ENCODE measurements at regions not wholly inside any gene's neighbourhood (a gene's known extent, or its start where the extent isn't known, plus 50 kb on each side); places are given as distances from the start of the nearest gene placed in this dataset.
"Not testable (repeated sequence)": the region's sequence is repeated elsewhere in the genome, so short reads cannot be mapped to it uniquely, and the experiment has no call there.

DNA sequence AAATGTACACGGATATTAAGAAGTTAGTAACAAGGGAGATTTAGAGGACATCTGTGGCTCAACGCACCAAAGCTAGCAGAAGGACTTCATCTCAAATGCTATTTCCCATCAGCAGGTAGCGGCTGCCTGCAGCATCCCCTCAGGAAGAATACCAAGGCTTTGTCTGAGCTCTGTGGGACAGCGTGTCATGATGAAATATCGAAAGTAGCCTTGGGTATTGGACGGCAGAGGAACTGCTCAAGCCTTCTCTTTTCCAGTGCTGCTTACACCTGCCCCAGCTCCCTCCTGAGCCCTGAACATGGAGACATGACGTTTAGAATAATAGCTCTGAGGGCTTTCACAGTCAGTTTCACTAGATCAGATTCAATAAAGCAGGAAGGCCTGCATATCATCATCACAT, 241.6 kb downstream of the SUCLG1 start:
- no peak for DNase-seq (ENCODE audit: low spot score)

DNA sequence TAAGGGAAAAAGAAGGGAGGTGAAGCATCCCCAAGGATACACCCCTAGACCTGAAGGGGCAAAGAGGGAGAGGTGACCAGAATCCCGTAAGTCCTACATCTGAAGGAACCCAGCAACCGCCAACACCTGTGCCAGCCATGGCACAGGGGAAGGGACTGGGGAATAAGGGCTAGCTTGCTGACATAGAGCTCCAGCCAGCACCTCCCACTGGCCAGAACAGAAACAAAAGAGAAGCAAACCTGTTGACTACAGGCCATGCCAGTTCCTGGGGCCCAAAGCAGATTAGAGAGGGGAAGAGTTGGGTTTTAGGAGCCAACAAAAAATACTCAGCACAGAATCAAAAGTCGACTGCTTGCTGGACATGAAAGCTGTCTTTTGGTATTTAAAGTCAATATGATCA, 244.6 kb downstream of the SUCLG1 start:
- no peak for DNase-seq (ENCODE audit: low spot score)

DNA sequence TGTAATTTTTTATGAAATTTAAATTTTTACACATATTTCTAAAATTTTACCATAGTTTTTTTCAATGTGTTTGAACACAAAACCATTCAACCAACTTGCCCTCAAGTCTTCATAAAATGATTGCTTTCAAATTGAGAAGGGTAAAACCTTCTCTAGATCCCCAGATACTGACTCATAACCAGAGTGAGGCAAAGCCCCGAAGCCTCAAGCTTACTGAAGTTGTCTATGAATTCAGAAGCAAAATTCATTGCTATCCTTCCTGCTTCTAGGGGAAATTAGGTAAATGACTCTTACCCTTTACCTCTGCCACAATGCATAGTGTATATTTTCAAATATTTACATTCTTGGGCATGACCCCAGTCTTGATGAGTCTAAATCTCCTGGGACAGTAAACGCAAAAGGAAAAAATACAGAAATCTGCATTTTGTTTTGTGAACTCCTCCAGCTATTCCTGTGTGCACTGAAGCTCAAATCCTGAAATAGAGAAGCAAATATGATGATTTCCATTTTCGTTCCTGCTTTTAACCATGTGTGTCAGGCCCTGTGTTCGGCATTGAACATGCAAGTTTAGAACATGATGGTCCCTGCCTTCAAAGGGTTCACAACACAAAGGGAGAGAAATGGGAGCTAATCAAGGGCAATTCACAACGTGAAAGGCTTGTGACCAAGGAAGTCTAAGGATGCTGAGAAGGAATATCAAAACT, 246.3 kb downstream of the SUCLG1 start:
- DNase-seq (ENCODE audit: low spot score): no peak

DNA sequence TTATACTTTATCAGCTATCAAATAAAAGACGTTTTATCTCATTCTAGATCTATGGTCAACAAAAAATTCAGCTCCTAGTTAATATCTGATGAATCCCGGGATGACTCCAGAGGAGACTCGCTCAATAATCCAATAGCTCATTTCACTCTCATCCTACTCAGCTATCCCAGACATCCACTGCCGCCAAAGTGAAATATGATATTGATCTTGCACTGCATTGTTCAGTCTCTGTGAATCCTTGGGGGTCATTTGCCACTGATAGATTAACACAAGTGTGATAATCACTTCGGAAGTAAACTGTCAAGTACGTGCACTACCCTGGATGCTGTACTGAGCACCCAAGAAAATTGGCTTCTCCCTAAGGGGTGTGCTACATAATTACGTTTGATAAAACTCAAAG, 249.1 kb downstream of the SUCLG1 start:
- DNase-seq (ENCODE audit: low spot score): no peak

DNA sequence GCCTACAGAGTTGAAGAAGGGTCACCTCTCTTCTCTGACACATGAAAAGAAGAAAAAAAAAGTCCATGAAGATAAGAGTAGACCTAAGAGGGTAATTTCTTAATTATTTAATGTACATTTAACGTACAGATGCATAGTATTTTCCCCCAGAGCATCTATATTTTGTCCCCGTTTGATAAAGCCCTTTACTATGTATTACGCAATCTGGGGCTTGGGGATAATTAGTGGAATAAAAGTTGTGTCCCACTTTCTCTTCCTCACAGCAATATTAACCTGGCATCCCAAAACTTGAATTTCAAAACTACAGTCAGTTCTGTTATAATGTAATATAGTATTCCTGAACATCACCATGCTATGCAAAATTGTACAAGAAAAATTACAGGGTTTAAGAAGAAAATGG, 254.1 kb downstream of the SUCLG1 start:
- no peak for DNase-seq (ENCODE audit: low spot score)

DNA sequence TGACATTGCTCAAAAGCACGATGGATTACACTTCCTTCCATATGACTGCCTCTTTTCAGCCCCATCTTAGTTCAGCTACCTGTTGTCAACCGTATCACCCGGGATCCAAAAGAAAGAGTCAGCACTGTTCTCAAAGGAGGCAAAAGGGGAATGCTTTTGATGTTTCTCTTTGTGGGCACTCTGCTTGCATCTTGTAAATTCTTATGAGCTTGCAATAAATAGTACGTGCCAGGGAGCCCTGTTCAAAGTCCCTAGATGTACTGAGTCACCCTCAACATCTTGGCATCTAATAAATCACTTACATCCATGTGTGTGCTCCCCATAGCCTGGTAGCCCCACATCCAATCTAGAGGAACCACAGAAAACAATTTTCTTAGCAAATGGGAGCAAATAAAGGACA, 256.9 kb downstream of the SUCLG1 start:
- DNase-seq (ENCODE audit: low spot score): no peak

DNA sequence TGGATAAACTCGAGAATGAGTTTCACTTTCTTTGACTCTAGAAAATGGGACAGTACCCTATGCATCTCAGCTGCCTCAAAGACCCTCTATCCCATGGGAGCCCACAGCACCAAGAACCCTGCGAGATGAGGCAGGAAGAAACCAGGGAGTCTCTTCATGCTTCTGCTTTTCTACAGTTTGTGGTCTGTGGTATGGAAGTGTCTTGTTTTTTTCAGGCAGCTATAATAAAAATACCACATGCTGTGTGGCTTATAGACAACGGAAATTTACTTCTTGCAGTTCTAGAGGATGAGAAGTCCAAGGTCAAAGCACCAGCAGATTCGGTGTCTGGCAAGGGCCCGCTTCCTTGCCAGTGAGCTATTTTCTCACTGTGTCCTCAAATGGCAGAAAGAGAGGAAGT, 257.9 kb downstream of the SUCLG1 start:
- DNase-seq (ENCODE audit: low spot score): no peak

DNA sequence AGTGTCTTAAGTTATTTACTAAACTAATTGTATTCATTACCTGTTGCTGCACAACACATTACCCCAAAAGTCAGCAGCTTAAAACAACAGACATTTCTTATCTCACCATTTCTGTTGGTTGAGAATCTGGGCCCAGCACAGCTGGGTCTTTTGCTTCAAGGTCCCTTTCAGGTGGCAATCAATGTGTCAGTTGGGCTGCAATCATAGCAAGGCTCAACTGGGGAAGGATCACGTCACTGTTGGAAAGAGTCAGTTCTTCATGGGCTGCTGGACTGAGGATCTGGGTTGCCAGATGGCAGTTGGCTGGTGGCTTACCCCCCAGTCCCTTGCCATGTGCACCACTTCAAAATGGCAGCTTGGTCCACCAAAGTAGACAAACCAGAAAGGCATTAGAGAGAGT, 261.2 kb downstream of the SUCLG1 start:
- DNase-seq (ENCODE audit: low spot score): no peak

DNA sequence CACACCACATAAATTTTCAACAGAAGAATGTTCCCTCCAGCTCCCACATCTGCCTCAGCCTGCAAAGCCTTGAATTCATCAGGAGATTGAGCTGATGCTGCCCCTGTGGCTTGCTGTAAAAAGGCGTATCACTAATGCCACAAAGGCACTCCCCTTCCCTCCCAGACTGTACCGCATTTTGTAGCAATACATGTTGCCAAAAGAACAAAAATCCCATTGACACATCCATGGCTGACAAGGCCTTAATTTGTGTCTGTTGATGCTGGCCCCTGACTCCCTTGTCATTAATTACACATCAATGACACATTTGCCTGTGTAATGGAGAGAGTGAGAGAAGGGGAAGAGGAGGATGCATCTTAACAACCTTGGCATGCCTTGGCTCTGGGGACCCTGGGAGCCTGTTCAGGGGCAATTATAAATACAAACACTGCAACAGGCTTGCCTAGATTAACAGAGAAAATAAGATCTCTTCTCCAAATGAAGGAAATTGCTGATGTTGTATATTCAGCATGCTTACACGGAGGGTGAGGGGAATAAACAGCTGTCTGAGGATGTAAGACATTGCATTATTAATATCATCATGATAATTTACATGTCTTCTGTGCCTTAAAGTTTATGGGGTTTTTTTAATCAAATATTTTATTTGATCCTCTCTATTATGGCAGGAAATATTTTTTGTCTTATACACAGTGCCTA, 264.0 kb downstream of the SUCLG1 start:
- no peak for DNase-seq (ENCODE audit: low spot score)

DNA sequence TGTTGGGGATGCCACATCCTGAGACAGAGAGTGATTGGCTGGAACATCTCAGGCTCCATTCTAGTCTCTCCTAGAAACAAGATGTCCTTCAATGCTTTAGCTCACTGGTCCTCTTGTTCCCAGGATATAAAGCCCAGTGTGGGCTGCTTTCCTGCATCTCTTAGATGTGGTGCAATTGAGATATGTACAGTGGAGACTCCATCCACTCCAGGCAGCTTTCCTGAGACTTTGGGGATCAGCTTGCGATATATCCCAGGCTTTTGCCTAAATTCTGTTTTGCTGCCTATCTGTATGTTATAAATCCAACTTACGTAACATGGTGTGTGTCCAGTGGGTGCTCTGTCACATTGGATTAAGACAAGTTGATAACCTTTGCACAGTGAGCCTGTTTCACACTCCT, 264.9 kb downstream of the SUCLG1 start:
- no peak for DNase-seq (ENCODE audit: low spot score)

DNA sequence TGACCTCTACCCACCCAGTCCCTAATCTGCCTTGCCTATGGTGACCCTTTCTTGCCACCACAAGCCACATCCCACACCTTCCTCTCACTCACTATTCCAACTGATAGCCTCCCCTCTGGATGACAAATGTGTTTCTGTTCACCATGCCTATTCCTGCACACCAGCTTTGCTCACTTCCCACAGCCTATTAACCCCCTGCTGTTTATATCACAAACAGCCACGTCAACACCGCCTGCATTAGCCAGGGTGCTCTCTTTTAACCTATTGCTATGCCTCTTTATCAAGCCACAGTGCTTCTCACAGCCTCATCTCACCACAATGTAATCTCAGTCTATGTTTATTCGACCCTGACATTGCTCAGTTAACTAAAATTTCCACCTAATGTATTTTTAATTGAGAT, 271.8 kb downstream of the SUCLG1 start:
- no peak for DNase-seq (ENCODE audit: low spot score)

DNA sequence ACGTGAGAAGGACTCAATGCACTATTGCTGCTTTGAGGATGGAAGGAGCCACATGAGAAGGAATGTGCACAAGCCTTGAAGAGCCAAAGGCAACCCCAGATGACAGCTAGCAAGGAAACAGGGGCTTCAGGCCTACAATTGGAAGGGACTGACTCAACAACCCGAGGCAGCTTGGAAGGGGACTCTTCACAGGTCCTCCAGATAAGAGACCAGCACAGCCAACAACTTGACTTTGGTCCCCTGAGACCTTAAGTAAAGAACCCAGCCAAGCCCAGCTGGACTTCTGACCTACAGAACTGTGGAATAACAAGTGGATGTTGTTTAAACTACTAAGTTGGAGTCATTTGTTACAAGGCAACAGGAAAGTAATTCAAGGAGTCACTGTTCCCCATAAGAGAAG, 277.2 kb downstream of the SUCLG1 start:
- no peak for DNase-seq (ENCODE audit: low spot score)

DNA sequence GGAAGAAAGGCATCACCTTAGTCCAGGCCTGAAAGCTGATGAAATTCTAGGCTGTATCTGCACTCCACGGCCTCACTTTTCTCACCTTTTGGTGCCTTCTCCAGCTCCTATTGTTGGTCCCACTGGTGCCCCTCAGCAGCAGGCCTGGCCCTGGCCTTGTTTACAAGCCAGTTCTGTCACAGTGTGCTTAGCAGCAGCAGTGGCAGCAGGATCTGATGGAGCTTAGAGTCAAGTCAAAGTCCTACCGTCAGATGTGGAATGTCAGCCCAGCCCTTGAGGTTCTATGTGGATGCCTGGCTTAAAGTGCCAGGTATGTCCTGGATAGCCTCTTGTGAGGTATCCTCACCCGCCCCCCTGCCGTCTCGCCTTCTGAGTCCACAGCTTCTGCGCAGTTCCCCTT, 281.3 kb downstream of the SUCLG1 start:
- no peak for DNase-seq (ENCODE audit: low spot score)

DNA sequence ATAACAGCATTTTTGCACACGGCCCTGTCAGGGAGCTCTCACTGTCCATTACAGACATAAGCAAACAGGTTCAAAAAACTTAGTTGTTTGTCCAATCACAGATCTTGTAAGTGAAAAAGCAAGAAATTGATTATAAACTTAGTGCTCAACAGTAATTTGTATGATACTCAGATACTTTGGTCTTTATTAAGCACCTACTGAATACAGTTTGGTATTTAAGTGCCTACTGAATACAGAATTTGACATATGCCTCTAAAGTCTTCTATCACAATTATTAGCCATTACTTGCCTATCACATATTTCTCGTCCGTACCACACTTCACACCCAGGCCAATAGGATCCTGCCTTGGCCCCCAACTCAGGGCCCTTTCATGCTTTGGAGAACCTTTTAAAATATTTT, 283.1 kb downstream of the SUCLG1 start:
- no peak for DNase-seq (ENCODE audit: low spot score)

DNA sequence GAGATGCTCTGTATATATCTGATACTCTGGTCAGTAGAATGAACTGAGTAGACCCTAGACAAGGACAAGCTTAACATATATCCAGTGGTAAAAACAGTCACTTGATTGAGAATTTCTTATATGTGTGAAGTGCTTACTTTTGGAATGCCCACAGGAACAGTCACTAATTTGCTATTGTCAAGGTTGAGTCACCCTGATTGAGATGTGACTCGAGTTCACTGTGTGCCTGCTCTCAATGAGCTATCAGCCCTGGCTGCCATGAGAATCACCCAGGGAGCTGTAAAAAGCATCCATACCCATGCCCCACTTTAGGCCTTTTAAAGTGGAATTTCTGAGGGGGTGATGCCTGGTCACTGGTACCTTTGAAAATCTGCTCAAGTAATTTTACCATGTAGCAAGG, 283.7 kb downstream of the SUCLG1 start:
- no peak for DNase-seq (ENCODE audit: low spot score)

DNA sequence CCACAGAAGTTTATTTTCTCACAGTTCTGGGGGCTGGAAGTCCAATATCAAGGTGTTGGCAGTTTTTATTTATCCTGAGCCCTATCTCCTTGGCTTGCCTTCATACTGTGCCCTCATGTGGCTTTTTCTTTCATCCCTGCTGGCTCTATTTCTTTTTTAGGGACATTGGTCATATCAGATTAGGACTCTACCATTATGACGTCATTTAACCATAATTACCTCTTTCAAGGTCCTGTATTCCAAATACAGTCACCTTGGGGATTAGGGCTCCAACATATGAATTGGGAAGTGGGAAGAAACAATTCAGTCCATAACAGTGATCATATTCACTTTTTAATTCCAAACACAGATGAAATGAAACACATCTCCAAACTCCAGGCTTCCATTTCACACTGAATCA, 286.0 kb downstream of the SUCLG1 start:
- no peak for DNase-seq (ENCODE audit: low spot score)

DNA sequence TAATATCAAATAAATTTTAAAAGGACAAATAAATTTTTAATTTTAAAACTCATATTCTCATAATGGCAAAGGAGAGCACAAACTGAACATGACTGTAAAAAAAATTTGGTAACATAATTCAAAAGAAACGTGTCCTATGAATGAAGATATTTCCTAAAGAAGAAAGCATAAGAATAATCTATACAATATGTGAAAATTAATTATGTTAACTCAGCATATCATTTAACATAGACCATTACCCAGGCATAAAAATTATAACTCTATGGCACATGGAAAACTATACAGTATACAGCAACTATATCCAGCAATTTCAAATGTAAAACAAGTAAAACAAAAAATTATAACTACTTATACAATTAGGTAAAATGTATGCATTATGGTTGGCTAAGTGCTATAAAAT, 288.1 kb downstream of the SUCLG1 start:
- DNase-seq (ENCODE audit: low spot score): no peak

DNA sequence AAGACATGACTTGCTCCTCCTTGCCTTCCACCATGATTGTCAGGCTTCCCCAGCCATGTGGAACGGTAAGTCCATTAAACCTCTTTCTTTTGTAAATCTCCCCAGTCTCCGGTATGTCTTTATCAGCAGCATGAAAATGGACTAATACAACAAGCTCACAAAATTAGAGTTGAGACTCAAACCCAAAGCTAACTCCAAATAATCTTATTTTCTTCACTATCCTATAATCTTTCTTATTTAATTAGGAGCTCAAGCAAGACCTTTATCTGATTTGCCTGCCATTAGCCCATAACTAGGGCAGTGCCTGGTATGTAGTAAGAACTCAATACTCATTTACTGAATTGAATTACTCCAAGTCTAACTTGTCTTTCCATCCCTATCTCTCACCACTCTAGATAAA, 289.2 kb downstream of the SUCLG1 start:
- no peak for DNase-seq (ENCODE audit: low spot score)

DNA sequence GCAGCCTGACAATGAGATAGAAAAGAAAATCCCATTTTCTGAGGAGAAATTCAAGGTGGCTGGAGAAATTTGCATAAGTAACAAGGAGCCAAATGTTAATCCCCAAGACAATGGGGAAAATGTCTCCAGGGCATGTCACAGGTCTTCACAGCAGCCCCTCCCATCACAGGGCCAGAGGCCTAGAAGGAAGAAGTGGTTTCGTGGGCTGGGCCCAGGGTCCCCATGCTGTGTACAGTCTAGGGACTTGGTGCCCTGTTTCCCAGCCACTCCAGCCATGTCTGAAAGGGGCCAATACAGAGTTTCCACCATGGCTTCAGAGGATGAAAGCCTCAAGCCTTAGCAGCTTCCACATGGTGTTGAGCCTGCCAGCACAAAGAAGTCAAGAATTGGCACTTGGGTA, 290.5 kb downstream of the SUCLG1 start:
- not testable (repeated sequence) for DNase-seq (ENCODE audit: low spot score)

DNA sequence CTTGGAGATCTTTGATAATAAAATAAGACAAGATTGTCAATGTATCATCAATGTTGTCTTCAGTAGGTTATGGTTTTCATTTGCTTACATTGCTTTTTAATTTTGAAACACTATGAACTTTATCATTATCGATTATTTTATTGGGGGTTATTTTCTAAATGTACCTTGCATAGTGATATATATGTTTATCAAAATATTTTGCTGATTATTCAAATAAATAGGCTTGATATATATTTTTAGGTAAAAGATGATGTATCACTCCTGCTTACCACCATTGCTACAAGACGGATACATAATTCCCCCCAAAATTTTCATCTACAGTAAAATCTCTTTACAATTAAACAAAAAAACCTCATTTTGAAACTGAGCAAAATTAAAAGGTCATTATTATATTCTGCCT, 293.8 kb downstream of the SUCLG1 start:
- no peak for DNase-seq (ENCODE audit: low spot score)

DNA sequence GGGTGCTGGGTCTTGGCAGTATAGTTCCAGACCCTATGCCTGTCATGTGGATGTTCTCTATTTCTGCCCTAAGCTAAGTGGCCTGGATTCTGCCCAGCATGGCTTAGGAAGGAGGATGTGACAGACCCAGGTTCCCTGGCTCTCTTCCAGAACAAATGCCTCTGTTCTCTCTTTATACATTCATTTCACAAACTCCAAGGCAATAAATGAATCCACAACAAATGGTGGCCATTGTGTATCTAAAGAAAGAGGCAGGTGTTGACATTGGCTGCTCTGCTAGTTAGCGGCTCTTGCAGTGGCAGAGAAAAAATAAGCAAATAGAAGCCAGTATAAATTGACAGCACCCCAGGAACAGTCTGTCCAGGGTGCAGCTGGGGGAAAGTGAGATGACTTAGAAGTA, 298.6 kb downstream of the SUCLG1 start:
- no peak for DNase-seq (ENCODE audit: low spot score)

DNA sequence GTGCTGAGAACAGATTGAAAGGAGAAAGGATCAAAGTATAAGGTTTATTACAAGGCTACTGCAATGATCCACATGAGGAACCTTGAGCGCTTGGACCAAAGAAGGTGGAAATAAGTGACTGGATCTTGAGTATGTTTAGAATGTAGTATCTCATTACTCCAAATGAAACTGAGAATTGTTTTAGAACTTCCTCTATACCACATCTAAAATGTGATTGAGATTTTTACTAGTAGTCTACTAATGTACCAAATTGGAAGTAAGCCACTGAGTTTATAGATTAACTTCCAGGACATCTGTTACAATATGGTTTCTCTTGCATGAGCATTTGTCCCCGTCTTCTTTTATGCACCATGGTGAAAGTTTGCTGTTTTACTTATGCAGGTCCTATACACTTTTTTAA, 300.5 kb downstream of the SUCLG1 start:
- no peak for DNase-seq (ENCODE audit: low spot score)

DNA sequence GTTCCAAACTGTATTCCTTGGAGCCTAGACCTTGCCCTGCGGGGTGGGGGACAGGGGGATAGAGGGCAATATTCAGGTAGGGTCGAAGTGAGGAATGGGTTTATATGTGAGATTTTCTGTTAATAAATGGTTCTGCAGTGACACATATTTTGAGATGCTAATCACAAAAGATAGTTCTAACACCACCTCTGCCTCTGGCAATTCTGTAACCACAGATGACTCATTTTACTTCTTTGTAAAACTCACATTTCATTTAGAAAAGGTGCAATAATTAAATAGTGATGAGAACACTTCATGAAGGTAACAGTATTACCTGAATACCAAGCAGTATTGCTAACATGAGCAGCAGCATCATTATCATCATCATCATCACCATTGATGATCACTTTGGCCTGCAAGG, 306.6 kb downstream of the SUCLG1 start:
- no peak for DNase-seq (ENCODE audit: low spot score)

DNA sequence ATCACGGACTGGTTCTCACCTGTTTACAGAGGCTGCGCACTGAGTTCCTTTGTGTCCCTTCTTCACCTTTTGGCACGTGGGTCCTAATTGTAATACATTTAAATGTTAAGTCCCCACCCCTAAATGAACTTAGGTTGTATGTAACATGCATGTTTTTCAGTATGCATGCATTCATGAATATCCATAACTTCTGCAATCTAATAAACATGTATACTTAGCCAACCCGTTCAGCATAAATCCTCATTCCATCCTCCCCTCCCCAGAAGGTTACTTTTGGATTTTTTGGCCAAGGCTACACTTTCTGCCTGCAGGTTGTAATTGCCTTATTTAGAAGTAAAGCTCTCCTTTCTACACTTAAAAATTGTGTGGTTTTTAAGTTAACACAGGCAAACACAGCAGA, 314.7 kb downstream of the SUCLG1 start:
- DNase-seq (ENCODE audit: low spot score): no peak

All from H4 (cell line).